GM18861 (cell line): ENCODE measurements at regions not wholly inside any gene's neighbourhood (a gene's known extent, or its start where the extent isn't known, plus 50 kb on each side); places are given as distances from the start of the nearest gene placed in this dataset.
"Not testable (repeated sequence)": the region's sequence is repeated elsewhere in the genome, so short reads cannot be mapped to it uniquely, and the experiment has no call there.

Experiments
- ATAC-seq: cut with Tn5 transposase; IDR thresholded peaks from one replicate; pipeline ENCODE4 v1.9.1; 2021; ENCODE audit not compliant: unreplicated experiment

DNA sequence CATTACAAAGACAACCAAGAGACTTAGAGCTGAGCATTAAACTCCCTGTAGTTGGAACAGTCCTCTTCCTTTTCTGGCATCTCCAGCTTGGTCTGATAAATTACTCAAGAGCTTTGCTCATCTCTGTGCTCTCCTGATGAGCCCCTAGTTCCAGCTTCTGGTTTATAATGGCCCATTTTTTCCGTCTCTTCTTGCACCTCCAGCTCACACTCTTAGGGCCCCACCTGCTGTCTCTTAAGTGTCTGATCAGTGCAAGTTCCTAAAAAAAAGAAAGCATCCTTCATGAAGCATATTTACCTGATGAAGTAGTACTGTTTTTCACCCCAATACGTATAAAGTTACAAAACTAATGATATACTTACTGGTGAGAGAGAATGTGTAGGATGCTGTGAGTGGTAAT lies 822.9 kb downstream of the RNF144A start:
- no peak for ATAC-seq

DNA sequence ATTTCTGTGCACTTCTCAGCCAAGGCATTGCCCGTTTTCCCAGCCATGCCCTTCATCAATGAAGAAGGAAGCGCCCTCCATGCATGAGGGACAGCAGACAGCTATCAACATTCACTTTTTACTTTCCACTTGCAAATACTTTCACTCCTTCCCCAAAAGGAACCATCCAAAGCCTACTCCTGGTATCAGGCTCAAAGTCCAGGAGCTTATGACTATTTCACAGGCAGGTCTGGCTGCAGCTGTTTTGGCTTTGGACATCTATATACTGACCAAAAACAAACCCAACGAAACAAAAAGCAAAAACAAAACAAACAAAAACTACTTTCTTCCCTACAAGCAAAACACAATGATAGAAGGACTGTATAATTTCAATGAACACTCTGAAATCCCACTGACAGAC lies 825.1 kb downstream of the RNF144A start:
- ATAC-seq = no peak

DNA sequence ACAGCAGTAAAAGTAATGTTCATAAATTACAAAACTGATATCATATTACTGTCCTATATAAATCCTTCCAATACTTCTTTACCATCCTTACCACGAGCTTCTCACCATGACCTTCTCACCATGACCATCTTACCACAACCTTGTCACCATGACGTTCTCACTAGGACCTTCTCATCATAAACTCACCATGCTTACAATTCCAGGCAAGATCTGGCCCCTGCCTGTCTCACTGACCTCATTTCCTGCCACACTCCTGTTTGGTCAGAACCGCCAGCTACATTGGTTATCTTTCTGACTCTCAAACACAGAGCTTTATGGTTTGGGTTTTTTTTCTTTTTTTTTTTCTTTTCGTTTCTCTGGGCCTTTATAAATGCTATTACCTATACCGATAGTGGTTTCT lies 827.6 kb downstream of the RNF144A start:
- no peak for ATAC-seq

DNA sequence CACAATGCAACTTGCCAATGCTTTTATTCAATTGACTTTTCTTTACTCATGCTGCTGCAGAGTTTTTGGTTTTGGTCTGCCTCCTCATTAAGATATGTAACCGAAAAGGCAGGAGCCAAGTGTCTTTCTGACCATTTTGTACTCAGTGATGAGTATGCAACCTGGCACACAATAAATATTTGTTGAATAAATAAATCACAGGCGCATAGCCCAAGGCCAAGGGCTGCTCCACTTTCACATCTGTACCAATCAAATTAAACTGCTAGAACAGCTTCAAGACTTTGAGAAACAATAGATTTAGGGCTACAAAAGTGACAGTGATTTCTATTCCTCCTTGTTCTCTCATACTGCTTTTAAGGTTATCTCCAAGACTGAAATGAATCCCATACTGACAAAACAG lies 828.2 kb downstream of the RNF144A start:
- ATAC-seq = no peak

DNA sequence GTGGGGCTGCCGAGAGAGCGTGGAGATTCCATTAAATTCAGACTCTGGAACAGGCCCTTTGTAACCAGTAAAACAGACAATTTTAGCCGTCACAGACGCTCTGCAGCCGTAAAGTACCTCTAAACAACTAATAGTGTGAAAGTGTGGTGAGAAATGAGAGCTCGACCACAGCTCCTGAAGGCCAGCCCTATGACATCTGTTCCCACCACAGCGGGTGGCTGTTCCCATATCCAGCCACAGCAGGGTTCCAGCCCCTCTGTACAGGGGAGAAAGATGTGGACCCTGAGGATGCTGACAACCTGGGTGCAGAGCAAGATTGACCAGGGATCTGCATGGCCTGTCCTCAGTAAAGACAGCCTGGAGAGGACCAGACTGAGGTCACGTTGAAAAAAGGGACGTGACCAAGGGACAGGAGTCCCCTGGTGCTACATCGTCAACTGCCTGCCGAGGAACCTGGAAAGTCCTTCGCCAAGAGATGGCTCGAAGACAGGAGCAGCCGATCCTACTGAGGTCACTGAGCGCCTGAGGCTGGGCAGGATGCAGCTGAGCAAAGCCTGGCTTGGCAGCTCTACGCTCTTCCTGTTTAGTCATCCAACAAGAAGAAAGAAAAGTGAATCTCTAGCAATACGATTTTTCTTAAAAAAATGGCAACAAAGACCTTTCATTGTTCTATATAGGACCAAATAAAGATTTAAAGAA lies 831.7 kb downstream of the RNF144A start:
- no peak for ATAC-seq

DNA sequence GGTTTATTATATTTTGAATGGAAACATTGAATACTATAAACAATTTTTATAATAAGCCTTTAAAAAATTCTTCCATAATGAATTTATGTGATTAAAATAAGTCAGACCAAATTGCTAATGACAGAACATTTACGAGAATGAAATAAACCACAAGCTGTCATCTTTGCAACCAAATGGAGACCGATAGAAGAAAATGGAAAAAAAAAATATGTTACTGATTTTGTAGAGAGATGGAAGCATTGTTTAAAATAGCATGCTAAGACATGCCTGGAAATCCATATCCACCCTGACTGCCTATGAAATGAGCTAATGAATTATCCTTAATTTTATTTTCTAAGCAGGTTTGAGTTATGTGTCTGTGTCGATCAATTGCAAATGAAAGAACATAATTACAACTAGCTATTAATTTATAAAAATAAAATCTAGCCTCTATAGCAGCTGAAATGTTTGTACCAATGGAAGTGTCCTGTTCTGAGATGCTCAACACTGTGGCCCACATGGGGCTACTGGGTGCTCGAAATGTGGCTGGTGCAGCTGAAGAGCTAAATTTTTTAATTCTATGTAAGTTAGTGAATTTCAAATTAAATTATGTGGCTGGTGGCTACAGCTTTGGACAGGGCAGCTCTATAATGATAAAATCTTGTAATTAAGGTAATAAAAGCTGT lies 832.8 kb downstream of the RNF144A start:
- no peak for ATAC-seq

DNA sequence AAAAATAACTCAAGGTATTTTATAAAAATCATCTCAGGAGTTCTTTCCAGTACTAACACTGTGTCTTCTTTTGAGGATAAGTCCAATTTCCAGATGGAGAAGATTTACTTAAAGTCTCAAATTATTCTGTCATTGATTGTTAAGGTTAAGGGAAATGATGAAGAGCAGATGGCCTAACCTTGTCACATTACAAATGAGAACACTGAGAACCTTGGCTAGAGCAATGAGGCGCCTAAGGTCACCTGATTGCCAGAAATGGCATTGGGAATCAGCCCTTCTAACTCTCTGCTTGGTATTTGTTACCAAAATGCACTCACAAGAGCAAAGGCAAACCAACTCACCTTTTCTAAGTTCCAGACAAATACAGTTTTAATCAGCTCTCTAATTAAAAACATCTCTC lies 835.1 kb downstream of the RNF144A start:
- ATAC-seq = no peak

DNA sequence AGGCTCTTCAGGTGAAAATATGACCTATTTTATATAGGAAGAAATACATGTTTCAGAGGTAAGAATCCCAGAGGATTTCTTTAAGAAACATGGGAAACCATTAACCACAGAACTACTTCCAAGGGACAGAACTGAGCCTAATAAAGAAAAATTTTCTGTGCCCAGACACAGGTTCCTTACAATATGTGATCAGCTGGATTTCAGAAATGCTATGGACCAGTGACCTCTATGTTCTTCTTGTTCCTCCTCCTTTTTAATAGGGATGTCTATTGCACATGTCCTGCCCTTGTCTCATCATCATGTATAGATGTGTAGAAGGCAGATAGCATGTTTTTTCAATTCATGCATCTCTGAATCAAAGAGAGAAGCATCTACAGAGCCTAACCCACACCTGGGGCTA lies 836.6 kb downstream of the RNF144A start:
- no peak for ATAC-seq

DNA sequence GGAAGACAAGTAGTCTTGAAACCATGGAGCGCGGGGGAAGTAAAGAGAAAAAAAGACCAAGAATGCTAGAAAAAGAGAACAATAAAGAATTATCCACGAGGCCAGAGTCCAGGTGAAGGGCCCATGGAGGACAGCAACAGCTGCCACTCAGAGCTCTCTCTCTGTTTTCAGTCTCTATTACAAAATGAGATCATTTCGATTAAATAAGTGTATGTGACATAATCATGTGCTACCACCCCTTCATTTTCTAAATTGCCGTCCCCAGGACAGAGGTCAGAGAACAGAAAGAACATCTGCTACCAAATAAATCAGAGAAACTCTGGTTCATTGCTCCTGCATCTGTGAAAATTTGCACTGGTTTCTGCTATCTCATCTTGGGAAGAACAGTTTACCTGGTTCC lies 838.7 kb downstream of the RNF144A start:
- ATAC-seq = no peak

DNA sequence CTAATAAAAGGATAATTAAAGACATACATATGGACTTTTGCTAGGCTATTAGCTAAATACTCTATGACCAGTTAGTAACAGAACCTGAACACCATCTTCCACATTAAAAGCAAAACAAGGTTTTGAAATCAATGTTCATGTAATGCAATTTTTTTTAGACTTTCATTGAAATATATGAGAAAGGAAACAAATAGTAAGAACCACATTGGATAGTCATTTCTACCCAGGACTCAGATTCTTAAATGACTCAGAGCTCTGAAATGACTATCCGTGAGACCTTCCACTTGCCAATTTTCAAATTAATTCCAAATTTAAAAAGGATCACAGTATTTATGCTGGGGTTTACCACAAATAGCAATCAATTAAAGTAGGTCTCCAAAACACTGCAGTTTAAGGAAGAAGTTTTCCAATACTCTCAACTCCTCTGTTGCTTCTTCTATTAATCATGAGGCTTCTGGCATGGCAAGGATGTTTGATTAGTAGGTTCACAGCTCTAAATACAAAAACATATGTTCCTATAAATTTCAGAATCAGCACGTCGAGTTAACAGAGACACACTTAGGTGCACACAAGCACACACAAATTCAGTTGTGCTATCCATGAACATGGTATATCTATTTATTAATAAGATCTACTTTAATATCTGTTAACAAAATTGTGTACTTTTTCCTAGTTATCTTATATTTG lies 841.0 kb downstream of the RNF144A start:
- peak; percentile 80 for ATAC-seq

DNA sequence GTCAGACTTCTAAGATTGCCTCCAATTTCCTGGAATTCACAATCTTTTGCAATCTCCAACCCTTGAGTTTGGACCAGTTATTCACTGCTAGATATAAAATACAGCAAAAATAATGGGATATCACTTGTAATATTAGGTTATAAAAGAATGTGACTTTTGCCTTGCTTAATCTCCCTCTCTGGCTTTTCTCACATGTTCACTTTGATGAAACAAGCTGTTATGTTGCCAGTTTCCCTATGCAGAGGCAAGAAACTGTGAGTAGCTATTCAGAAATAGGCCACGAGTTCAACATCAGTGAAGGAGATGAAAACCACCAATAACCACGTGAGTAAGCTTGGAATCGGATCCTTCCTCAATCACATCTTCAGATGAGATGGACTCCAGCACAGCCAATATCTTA lies 842.7 kb downstream of the RNF144A start:
- ATAC-seq = no peak

DNA sequence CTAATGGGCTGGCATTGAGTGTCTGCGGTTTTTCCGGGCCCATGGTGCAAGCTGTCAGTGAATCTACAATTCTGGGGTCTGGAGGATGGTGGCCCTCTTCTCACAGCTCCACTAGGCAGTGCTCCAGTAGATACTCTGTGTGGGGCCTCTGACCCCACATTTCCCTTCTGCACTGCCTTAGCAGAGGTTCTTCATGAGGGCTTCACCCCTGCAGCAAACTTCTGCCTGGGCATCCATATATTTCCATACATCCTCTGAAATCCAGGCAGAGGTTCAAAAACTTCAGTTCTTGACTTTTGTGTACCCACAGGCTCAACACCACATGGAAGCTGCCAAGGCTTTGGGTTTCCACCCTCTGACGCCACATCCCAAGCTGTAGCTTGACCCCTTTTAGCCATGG lies 846.2 kb downstream of the RNF144A start:
- ATAC-seq = not testable (repeated sequence)

DNA sequence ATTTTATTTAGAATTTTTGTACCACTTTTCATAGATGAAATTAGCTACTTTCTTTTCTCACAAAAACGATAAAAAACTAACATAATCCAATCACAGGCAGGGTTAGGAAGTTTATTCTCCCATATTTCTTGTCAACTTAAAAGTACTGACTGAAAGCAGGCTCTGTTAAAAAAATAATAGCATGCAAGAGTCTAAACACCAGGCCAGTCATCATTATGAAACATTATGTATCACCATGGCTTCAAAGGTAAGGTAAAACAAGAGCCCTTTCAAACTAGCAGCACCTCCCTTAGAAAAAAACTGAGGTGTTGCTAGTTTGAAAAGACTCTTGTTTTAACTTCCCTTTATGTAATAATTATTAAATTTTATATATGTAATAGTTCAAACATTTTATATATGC lies 848.0 kb downstream of the RNF144A start:
- ATAC-seq = no peak

DNA sequence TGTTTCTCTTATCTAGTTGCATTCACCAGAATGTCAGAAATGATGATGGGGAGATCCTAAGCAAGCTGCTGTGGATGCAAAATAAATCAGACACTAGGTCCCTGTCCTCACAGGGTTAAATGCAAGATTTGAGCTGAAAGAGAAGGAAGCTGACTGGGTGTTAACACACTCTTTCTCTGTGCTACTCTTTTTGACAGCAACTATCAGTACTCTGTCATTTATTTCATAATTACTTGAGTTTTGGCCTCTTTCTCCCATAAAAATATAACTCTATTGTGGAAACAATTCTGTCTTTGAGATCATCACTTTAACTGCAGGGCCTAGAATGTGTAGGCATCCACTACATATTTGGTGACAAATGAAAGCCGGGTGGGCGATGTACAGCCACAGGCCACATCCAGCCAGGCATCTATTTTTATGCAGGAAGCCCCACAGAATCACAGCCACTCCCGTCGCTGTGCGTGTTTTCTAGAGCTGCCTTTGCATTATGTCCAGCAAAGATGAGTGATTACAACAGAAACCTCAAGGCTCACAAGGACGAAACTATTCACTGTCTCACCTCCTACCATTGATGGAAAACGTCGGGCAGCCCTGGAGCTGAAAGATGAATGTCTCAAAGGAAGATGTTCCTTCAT lies 849.0 kb downstream of the RNF144A start:
- ATAC-seq = no peak

DNA sequence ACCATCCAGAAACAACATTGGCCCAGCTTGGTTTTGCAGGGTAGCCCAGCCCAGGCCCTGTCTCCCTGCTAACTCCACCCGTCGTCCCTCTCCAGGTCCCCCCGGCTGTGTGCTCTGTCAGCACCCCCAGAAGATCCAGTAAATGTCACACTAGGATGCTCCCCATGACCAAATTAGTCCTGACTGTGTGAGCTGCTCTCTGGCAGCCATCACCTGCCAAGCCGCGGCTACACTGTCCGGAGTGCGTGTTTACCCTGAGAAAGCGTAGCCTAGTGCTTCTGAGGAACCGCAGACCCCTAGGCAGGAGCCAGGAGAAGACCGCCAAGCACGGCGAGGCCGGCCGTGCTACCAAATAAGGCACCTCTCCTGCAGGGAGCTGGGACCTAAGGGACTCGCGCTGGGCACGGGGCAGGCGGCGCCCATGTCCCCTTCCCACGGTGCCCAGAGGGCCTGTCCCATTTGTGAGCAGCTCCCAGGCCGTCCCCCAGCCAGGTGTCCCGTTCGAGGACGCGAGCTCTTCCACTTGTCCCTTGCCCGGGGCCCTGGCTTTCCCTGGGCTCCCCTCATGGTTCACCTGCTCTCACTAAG lies 849.9 kb downstream of the RNF144A start:
- ATAC-seq = no peak

DNA sequence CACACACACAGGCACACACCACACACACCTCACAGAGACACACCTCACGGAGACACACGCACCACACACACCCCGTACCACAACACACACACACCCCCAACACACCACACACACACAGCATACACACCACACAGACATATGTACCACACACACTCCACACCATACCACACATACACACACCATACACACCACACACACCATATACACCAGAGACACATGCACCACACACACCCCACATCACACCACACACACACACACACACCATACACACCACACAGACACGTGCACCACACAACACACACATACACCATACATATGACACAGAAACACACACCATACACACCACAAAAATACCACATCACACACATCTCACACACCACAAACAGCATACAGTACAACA lies 850.7 kb downstream of the RNF144A start:
- no peak for ATAC-seq

DNA sequence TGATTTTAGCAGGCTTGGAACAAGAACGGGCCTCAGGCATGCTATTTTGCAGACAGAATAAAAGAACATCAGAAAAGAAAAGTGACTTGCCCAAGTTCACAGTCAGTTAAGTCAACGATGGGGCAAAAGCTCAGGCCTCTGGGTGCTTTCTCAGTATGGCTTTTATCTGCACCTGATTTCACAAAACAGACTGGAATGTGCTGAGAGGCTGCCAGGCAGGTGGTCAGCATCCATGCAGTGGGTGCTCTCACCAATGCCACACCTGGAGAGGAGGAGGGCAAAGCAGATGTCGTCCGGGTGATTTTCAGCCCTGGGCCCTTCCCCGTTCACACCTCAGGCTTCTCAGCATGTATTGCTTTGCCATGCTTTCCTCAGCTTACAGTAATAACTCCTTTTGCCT lies 854.6 kb downstream of the RNF144A start:
- no peak for ATAC-seq

DNA sequence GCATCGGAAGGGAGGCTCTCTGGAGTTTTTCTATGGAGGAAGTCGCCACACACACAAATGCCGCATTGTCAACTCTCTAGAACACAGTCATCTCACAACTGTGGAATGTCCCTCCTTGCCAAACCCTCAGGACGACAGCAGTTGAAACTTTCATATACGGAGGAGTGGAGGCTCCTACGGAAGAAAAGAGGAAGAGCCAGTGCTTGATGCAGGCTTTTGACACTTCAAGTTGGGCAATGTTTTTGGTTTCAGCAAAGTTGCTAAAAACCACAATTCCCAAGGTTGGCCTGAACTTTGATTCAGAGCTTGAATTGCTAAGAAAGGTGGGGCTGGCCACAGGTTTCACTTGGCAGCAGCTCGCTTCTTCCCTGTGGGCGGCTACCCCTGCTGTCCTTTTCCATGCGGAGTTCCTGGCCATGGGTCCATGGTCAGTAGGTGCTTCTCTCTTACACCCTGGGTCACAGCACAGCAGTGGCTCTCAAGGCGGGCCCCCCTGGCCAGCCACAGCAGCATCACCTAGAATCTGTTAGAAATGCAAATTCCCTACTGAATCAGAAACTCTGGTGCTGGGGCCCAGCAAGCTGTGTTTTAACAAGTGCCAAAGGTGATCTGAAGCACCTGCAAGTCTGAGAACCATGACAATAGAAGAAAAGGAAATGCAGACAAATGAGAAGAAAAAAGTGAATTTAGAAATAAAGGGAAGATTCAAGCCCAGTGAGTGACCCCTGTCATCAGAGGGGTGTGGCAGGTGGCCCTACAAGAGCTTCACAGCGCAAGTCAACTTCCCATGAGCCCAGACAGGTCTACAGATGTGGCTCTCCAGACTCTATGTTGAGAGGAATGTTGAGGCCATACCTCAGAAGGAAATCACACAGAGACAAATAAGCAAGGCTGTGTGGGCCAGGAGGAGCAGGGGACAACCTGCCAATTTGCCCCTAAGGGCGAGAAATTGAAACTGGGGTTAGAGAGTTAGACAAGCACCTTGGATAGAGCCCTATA lies 856.4 kb downstream of the RNF144A start:
- ATAC-seq = peak; percentile 72

DNA sequence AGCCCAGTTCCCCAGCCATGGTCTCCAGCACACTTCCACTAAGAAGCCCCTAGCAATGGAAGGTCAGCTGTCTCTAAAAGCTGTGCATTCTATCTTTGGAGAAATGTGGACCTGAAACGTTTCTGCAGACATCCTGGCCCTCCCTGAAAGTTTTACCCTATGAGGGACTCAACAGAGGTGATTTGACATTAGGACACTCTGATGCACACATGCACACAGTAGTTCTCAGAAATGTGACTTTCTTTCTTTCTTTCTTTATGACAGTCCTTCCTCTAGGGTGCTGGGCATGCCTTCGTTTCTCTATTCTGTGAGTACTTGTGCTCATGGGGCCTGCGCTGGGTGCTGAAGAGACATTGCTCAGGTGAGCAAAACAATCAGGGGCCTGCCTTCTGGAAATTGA lies 857.3 kb downstream of the RNF144A start:
- no peak for ATAC-seq

DNA sequence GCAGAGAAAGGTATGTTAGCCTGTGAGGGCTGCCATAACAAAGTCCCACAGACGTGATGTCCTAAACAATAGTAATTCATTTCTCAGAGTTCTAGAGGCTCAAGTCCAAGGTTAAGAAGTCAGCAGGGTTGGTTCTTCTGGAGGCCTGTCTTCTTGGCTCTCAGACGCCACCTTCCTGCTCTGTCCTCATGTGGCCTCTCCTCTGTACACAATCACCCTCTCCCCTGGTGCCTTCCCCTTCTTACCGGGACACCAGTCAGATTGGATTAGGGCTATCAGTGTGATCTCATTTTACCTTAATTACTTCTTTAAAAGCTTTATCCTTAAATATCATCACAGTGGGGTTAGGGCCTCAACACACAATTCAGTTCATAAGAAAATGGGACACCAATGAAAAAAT lies 860.5 kb downstream of the RNF144A start:
- ATAC-seq = no peak
